Lung microvascular endothelial cell (primary cell): ENCODE measurements at regions not wholly inside any gene's neighbourhood (a gene's known extent, or its start where the extent isn't known, plus 50 kb on each side); places are given as distances from the start of the nearest gene placed in this dataset.
"Not testable (repeated sequence)": the region's sequence is repeated elsewhere in the genome, so short reads cannot be mapped to it uniquely, and the experiment has no call there.

ENCODE experiments used
- DNase-seq, 2 donors: peaks; one replicate each; pipeline versions ENCODE4 v3.0.0 to v3.0.0-alpha.2; 2010; ENCODE audit warnings: low read depth in 2 of 2

DNA sequence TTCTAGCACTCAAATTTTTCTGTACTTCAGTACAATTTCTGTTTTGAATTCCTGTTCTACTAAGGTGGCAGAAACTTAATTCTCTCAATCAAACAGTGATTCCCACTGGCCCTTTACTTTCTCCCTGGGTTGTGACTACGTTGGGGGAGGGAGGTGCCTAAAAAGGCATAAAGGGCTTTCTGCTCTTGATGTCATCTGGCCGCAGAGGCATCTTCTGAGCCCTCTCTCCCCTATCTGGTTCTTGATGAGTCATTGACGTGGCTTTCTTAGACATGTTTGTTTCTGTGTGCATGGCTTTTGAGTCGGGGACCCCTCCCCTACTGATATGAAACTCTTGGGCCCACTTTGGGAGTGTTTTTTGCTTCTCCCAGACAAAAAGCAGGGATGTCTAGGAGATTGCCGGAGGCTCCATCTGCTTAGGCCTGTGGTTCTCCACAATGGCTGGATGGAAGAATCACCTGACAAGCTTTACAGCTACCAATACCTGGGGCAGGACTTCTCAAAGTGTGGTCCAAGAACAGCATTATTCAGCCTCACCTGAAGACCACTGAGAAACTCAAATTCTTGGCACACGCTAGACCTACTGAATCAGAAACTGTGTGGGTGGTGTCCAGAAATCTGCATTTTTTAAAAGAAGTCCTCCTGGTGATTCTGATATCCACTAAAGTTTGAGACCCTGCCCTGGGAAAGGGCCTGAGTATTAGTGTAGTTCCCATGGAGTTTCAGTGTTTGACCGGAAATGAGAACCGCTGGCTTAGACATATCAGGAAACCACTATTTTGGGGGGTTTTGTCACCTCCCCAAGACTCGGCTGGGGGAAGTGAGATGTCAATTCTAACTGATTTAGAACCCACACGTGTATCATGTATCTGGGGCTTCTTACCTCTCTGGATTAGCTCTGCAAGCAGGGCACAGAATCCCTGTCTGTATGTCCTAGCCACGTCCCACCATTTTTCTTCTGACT is 395.7 kb upstream of the PDE3A start:
- peak in 1 of 2 donors; percentile 35 for DNase-seq

DNA sequence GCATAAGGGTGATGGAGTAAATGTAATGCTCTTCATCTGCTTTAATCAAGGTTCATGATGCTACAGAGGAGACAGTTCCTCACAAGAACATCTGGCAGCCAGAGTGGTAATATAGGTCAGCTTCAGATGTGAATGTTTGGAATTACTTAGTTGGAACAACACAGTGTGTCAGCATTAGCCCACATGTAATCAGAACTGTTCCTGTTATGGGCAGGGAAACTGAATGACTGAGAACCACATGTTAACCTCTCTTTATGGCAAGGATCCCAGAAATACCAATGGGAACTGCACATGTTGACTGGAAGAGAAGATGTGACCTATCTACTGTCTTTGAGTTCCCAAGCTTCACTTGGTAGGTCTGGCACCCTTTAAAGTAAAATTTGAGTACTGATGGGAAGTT is 390.1 kb upstream of the PDE3A start:
- DNase-seq = peak; percentile 75 to 93

GRCh38 chr12:19979584-19979983 is 388.8 kb upstream of the PDE3A start:
- peak in 1 of 2 donors; percentile 90 for DNase-seq

DNA sequence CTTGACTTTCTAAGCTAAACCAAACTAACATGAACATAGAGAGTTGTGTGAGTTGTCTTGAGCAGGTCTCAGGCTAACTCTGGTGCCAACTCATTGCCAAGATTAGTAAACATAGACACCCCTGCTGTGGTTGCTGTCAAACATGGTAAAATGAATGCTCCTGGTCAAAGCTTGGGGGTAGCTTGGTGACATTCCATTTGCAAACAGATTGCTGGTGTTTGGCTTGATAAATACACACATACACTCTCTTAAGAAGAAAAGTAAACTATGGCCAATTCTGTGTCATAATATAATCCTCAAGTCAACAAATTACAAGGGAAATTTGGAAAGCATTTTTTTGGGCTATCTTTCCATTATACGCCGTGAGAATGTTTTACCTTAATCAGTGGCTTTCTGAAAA is 386.4 kb upstream of the PDE3A start:
- DNase-seq = no peak

DNA sequence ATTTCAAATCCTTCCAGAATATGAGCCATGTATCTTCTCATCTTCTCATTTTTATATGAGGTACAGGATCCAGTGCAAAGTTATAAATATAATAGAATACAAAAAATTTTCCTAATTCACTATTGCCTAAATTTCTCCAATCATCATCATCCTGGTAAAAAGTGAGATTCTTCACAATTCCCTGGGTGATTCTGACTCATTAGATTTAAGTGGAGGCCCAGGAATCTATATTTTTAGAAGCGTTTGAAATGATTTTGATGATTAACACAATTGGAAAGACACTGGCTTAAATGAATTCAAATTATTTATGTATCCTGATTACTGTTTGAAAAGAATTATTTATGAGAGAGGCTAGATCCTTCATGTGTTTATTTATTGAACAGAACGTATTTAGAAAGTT is 380.3 kb upstream of the PDE3A start:
- no peak for DNase-seq

DNA sequence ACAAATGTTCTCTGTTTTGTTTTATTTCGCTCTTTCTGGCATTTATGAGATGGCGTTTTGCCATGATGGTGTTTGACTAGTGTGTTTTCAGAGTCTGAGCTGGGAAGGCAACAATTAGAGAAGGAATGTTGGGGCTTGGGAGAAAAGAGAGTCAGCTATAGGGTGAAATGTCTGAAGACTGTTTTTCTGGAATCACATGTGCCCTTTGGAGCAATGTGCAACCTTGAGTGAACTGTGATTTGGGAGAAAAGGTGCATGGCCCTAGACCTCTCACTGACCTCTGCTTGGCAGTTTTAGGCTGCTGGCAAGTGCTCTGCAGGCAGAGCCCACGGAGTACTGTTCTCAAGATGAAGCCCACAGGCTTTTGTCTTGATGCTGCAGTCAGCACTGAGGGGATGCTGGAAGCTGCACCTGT is 379.9 kb upstream of the PDE3A start:
- DNase-seq = peak in 1 of 2 donors; percentile 52

- no peak for DNase-seq
Measured at GRCh38 chr12:19988948-19989347, 379.4 kb upstream of the PDE3A start.

GRCh38 chr12:19991146-19991545 is 377.2 kb upstream of the PDE3A start:
- DNase-seq = no peak

GRCh38 chr12:19992311-19992710 is 376.0 kb upstream of the PDE3A start:
- DNase-seq = no peak

- peak; percentile 25 to 46 for DNase-seq
Measured at GRCh38 chr12:19994968-19995367, 373.4 kb upstream of the PDE3A start.

- DNase-seq = no peak
Measured at GRCh38 chr12:19997656-19998400, 370.5 kb upstream of the PDE3A start.

- DNase-seq = peak in 1 of 2 donors; percentile 53
Measured at GRCh38 chr12:19998411-19998810, 369.9 kb upstream of the PDE3A start.

GRCh38 chr12:19998961-19999804 is 369.2 kb upstream of the PDE3A start:
- peak; percentile 33 to 56 for DNase-seq

- no peak for DNase-seq
Measured at GRCh38 chr12:19999805-20000138, 368.6 kb upstream of the PDE3A start.

DNA sequence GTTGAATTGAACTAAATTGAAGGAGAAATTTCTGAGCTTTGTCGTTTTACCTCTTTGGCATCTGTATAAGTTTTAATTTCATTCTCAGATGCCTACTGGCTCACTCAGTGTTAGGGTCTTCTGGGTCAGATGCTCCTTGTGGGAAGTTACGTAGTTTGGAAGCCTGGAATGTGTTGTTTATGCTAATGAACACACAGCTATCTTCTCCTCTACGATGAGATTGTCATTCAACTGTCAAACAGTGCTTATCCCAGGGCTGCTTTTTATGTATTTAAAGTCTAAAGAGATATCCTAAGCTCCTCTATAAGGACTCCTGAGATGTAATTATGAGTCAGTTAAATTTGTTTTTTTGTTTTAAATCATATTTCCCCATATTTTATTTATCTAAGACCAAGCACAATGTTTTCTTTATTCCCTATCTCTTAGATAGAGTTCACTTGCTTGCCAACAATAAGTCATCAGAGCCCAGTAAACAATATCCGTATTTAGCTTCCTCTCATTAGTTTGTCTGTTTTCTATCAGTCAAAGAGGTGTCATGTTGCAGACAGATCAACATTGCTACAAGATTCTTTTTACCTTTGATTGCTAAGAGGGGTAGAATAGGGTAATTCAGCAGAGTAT is 368.0 kb upstream of the PDE3A start:
- DNase-seq = no peak

DNA sequence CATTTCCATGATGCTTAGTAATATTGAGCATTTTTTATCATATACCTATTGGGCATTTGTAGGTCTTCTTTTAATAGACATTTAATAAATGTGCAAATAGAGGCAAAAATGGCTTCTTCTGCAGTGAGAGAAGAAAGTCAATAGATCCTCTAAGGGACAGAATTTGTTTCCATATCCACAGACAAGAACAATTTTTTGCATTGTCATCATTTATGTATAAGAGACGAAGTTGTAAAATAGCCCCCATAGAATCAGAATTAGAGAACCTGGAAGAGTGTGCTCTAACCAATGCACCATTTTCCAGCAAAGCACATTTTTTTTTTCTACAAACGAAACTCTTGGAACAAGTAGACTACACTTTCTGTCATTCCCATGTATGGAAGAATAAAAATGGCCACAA is 365.1 kb upstream of the PDE3A start:
- DNase-seq = no peak

GRCh38 chr12:20004952-20005351 is 363.4 kb upstream of the PDE3A start:
- no peak for DNase-seq

GRCh38 chr12:20006871-20007730 is 361.2 kb upstream of the PDE3A start:
- DNase-seq = no peak

GRCh38 chr12:20009965-20010364 is 358.4 kb upstream of the PDE3A start:
- not testable (repeated sequence) for DNase-seq

DNA sequence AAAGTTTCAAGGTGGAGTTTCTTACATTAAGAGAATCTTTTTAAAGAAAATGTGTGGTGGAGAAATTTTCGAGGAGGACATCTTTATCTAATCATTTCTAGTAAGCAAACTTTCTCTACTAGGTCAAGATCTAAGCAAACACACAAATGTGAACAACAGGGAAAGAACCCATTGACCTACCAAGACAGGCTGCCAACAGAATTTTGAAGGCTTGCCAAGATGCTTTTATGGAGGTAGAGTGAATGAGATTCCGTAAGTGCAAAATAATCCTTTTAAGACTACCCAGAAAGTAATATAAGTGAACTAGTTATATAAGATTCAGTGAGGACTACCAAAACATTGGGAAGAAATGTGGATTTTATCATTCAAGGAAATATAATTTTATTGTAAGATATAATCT is 357.1 kb upstream of the PDE3A start:
- DNase-seq = peak; percentile 51 to 69
